ENCODE measurements at regions not wholly inside any gene's neighbourhood (a gene's known extent, or its start where the extent isn't known, plus 50 kb on each side); places are given as distances from the start of the nearest gene placed in this dataset.

- TF ChIP-seq, protein P1, sequence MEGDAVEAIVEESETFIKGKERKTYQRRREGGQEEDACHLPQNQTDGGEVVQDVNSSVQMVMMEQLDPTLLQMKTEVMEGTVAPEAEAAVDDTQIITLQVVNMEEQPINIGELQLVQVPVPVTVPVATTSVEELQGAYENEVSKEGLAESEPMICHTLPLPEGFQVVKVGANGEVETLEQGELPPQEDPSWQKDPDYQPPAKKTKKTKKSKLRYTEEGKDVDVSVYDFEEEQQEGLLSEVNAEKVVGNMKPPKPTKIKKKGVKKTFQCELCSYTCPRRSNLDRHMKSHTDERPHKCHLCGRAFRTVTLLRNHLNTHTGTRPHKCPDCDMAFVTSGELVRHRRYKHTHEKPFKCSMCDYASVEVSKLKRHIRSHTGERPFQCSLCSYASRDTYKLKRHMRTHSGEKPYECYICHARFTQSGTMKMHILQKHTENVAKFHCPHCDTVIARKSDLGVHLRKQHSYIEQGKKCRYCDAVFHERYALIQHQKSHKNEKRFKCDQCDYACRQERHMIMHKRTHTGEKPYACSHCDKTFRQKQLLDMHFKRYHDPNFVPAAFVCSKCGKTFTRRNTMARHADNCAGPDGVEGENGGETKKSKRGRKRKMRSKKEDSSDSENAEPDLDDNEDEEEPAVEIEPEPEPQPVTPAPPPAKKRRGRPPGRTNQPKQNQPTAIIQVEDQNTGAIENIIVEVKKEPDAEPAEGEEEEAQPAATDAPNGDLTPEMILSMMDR (IDR thresholded peaks at IDR 0.05), result no peak
- TF ChIP-seq EZH2 (IDR thresholded peaks at IDR 0.05; ENCODE audit: borderline replicate concordance, insufficient read depth, low read depth, low read length, poor library complexity, severe bottlenecking), result no peak
These were observed 1768.0 kb upstream of the PCDH10 start for GRCh38 chr4:131381055-131381454.

Measured in B cell (primary cell).